OCI-LY1 (cell line): ENCODE measurements at regions not wholly inside any gene's neighbourhood (a gene's known extent, or its start where the extent isn't known, plus 50 kb on each side); places are given as distances from the start of the nearest gene placed in this dataset.

Experiments used
- EZH2 ChIP-seq: fragments of 200-600 bp; sonication (generic), shearing (Covaris generic); IDR thresholded peaks from 2 replicates; pipeline ENCODE4 v1.8.0; 2017; ENCODE audit warnings: borderline replicate concordance, mixed run types, mild to moderate bottlenecking, antibody characterized with exemption, low read length, moderate library complexity, mixed read lengths
- TF ChIP-seq, protein P1 (sequence below): fragments of 200-600 bp; sonication (generic), shearing (Covaris generic); IDR thresholded peaks from 2 replicates; pipeline ENCODE4 v1.5.1; 2017; ENCODE audit warnings: mild to moderate bottlenecking, antibody characterized with exemption, low read length, moderate library complexity, mixed read lengths

DNA sequence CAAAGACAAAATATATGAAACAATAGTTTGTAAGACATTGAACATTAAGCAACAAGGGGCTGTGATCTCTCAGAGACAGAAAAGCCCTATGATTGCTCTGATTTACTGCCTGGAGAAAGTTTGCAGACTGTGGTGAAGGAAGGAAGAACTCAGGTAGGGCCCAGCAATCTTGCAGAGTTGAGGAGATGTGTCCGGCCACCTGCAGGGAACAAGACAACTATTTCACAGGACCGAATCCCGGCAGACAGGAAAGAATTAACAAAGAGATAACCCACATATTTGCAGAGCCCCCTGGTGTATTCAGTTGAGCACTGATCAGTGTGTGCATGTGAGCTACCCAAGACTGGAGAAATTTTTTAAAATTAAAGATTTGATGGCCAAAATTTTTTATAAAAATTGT lies 58.3 kb upstream of the FMN2 start:
- TF ChIP-seq, protein P1, sequence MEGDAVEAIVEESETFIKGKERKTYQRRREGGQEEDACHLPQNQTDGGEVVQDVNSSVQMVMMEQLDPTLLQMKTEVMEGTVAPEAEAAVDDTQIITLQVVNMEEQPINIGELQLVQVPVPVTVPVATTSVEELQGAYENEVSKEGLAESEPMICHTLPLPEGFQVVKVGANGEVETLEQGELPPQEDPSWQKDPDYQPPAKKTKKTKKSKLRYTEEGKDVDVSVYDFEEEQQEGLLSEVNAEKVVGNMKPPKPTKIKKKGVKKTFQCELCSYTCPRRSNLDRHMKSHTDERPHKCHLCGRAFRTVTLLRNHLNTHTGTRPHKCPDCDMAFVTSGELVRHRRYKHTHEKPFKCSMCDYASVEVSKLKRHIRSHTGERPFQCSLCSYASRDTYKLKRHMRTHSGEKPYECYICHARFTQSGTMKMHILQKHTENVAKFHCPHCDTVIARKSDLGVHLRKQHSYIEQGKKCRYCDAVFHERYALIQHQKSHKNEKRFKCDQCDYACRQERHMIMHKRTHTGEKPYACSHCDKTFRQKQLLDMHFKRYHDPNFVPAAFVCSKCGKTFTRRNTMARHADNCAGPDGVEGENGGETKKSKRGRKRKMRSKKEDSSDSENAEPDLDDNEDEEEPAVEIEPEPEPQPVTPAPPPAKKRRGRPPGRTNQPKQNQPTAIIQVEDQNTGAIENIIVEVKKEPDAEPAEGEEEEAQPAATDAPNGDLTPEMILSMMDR: no peak
- TF ChIP-seq EZH2: no peak
